Suprapubic skin (tissue), 4 donors: ENCODE measurements at regions not wholly inside any gene's neighbourhood (a gene's known extent, or its start where the extent isn't known, plus 50 kb on each side); places are given as distances from the start of the nearest gene placed in this dataset.

Experiments used
- EP300 ChIP-seq: sonication (generic); formaldehyde crosslinking; IDR thresholded peaks from one replicate; pipeline ENCODE4 v1.6.1; 2017; ENCODE audit warnings: antibody characterized with exemption
- POLR2A ChIP-seq, 2 donors: fragments of 450-650 bp; IDR thresholded peaks; one replicate each; pipeline ENCODE4 v1.6.1; 2017; ENCODE audit warnings: antibody characterized with exemption in 2 of 2, mild to moderate bottlenecking in 2 of 2, moderate library complexity in 2 of 2
- POLR2AphosphoS5 ChIP-seq, 3 donors: sonication (generic); formaldehyde crosslinking; IDR thresholded peaks; one replicate each; pipeline ENCODE4 v1.6.1; 2017; ENCODE audit warnings: antibody characterized with exemption in 3 of 3
- TF ChIP-seq, protein P1 (sequence below), 2 donors: fragments of 200-600 bp in 1 of 2; fragments of 450-650 bp in 1 of 2; sonication (generic) in 1 of 2; IDR thresholded peaks; one replicate each; pipeline ENCODE4 v1.5.1; 2016 to 2019; ENCODE audit warnings: antibody characterized with exemption in 2 of 2, mild to moderate bottlenecking in 1 of 2, moderate library complexity in 1 of 2

DNA sequence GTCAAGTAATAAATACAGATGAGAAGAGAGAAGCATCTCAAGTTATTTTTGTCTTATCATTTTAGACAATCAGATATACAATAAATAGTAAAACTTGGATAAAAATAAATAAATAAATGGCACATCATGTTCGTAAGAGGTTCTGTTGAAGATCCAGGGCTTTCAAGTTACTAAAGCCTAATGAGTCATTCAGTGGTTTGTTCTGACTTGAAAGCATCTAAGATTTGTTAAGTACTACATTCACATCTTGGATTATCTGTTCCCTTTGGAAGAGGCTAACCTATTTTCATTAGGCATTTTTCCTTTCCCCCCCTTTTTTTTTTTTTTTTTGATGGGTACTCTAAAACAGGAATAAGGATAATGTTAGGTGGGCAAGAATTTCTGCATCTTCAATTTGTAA lies 429.3 kb downstream of the PCDH20 start:
- TF ChIP-seq, protein P1, sequence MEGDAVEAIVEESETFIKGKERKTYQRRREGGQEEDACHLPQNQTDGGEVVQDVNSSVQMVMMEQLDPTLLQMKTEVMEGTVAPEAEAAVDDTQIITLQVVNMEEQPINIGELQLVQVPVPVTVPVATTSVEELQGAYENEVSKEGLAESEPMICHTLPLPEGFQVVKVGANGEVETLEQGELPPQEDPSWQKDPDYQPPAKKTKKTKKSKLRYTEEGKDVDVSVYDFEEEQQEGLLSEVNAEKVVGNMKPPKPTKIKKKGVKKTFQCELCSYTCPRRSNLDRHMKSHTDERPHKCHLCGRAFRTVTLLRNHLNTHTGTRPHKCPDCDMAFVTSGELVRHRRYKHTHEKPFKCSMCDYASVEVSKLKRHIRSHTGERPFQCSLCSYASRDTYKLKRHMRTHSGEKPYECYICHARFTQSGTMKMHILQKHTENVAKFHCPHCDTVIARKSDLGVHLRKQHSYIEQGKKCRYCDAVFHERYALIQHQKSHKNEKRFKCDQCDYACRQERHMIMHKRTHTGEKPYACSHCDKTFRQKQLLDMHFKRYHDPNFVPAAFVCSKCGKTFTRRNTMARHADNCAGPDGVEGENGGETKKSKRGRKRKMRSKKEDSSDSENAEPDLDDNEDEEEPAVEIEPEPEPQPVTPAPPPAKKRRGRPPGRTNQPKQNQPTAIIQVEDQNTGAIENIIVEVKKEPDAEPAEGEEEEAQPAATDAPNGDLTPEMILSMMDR (IDR thresholded peaks at IDR 0.05), result no peak
- TF ChIP-seq POLR2A (IDR thresholded peaks at IDR 0.05), result no peak
- no peak for TF ChIP-seq EP300
- no peak for TF ChIP-seq POLR2AphosphoS5 (IDR thresholded peaks at IDR 0.05)
